ENCODE measurements at regions not wholly inside any gene's neighbourhood (a gene's known extent, or its start where the extent isn't known, plus 50 kb on each side); places are given as distances from the start of the nearest gene placed in this dataset.
"Not testable (repeated sequence)": the region's sequence is repeated elsewhere in the genome, so short reads cannot be mapped to it uniquely, and the experiment has no call there.

- DNase-seq (ENCODE audit: low spot score) = no peak
These were observed 82.5 kb upstream of the TMEM178A start for GRCh38 chr2:39583213-39583612.

DNA sequence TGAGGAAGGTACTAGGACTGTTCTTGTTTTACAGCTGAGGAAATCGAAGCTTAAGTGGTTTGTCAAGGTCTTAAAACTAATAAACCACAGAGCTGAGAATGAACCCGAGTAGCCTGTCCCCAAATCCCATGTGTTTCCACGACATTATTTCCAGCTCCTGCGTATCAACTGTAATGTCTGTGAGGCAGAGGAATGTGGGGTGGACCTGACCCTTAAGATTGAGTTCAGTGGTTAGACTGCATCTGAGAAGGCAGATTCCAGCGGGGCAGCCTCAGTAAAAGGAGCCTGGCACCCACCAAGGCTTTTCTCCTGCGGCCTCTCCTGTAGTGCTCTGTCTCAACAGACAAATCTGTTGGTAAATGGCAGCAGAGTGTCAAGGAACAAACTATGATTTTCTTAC, 81.9 kb upstream of the TMEM178A start:
- no peak for DNase-seq (ENCODE audit: low spot score)

GRCh38 chr2:39584283-39584965, 81.3 kb upstream of the TMEM178A start:
- DNase-seq (ENCODE audit: low spot score) = no peak

GRCh38 chr2:39585531-39585930, 80.2 kb upstream of the TMEM178A start:
- not testable (repeated sequence) for DNase-seq (ENCODE audit: low spot score)

DNA sequence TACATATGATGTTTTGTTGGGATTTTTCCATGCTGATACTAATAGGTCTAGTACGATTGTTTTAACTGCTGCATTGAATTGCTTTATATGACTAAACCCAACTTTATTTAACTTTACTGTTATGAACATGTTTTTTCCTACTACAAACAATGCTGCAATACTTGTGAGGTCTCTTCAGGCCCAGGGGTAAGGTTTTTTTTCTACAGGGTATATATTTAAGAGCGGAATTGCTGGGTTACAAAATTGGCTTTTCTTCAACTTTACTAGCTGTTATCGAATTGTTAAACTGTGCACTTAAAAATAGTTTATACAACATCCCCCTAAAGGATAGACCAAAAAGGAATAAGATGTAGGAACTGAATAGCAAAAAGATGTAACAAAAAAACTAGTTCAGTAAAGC, 78.5 kb upstream of the TMEM178A start:
- no peak for DNase-seq (ENCODE audit: low spot score)

GRCh38 chr2:39587641-39588040, 78.1 kb upstream of the TMEM178A start:
- DNase-seq (ENCODE audit: low spot score) = no peak

DNA sequence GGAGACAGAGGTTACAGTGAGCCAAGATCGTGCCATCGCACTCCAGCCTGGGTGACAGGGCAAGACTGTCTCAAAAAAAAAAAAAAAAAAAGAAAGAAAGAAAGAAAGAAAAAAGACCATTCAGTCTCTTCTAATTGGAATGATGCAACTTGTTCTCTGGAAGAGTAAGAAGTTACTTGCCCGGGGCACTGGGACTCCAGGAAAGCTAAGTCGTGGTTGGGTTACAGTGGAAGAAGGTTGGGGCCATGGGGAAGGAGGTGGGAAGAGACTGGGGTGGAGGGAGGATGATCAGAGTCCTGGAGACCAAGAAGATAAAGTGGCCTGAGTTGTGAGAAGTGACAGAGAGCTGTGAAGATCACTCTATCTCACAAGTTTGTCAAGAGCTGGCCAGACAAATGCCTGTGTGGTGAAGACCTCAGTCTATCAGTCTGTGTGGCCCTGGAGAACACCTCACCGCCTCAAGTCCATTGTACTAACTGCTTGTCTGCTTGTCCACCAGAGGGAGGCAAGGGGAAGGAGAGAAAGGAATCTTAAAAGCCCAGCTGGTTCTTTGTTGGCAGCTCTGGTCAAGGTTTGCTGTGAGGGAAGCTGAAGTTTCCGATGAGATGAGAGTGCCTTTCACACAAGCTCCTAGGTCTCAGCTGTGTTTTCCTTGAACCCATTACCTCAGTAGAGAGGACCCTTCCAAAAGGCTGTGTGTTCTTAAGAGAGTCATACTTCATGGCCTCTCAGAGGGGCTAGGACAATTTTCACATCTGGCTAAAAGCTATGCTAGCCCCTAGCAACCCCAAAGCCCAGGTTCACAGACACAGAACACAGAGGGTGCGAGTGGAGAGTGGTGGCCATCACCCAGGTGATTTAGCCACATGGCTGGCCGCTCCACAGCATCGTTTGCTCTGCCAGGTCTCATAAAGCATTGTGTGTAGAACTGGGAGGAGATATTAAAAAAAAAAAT, 72.0 kb upstream of the TMEM178A start:
- DNase-seq (ENCODE audit: low spot score) = no peak

GRCh38 chr2:39595116-39595515, 70.6 kb upstream of the TMEM178A start:
- no peak for DNase-seq (ENCODE audit: low spot score)

- no peak for DNase-seq (ENCODE audit: low spot score)
These were observed 68.4 kb upstream of the TMEM178A start for GRCh38 chr2:39597314-39597713.

DNA sequence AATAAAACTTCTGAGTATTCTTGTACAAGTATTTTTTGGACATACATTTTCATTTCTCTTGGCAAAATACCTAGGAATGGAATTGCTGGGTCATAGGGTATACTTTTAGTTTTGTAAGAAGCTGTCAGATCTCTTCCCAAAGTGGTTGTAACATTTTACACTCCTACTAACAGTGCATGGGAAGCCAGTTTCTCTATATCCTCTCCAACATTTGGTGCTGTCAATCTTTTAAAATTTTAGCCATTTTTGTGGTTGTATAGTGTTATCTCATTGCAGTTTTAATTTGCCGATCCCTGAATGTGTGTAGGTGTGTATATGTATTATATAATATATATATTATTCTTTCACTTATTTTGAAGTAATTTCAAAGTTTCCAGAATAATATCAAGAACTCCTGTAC, 63.1 kb upstream of the TMEM178A start:
- DNase-seq (ENCODE audit: low spot score) = no peak

DNA sequence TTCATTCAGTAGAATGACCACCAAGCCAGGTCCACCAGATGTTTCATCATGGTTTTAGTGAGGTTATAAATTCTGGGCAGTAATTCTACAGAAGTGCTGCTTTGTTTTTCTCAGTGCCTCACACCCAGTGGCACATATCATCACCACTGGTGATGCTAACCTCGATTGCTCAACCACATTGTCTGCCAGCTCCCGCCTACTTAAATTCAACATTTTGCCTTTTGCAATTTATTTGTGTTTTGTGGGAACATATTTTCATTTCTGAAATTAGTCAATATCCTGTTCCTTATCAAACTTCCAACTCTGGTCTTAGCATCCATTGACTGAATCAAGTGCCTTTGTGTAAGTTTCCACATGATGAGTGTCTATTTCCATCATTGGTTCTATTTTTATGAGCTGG, 62.3 kb upstream of the TMEM178A start:
- no peak for DNase-seq (ENCODE audit: low spot score)

GRCh38 chr2:39604866-39605265, 60.9 kb upstream of the TMEM178A start:
- no peak for DNase-seq (ENCODE audit: low spot score)

DNA sequence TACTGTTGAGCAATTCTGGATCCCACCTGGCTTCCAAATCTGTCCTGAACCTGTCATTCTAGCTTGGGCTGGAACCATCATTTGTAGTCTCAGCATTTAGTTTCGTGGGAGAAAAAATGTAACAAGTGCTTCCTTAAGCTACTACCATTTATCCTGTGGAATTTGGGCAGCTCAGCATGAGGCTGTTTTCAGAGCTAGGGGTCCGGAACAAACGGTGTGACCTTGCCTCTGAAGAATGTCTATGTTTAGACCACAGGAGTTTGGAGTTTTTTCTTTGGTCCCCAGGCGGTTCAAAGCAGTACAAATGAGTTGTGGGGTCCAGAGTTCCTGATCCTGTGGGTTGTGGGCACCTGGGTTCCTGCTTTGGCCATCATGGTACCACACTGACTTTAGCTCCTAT, 59.1 kb upstream of the TMEM178A start:
- DNase-seq (ENCODE audit: low spot score) = no peak

DNA sequence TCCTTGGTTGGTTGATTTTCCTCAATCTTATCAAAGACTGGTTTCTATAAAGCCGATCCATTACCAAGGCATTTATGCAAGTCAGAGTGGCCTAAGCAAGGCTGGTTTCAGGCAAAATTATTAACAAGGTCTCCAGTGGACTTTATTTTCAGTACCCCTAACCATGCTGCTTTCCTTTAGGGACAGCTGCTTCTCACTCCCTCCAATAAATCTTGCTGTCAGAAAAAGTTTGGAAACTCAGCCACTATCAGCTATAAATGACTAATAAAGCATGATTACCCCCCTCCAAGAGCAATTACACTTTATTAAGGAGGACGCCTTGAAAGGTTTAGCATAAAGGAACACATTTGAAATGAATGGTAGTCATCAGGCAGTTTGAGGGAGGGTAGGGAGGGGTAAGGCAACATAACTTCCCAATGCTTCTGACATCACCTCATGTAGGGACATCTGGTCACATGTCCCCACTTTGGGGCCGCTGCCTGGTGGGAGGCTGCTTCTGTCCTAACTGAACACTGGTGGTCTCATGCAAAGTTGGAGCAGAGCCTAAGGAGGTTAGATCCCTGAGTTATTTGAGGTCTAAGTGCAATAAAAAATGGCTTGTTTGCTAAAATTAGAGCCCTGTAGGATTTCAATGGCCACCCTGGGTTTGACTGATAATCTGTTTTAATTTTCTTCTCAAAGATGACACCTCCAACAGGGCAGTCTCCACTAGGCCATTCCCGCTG, 58.0 kb upstream of the TMEM178A start:
- no peak for DNase-seq (ENCODE audit: low spot score)

GRCh38 chr2:39608263-39608575, 57.5 kb upstream of the TMEM178A start:
- no peak for DNase-seq (ENCODE audit: low spot score)

DNA sequence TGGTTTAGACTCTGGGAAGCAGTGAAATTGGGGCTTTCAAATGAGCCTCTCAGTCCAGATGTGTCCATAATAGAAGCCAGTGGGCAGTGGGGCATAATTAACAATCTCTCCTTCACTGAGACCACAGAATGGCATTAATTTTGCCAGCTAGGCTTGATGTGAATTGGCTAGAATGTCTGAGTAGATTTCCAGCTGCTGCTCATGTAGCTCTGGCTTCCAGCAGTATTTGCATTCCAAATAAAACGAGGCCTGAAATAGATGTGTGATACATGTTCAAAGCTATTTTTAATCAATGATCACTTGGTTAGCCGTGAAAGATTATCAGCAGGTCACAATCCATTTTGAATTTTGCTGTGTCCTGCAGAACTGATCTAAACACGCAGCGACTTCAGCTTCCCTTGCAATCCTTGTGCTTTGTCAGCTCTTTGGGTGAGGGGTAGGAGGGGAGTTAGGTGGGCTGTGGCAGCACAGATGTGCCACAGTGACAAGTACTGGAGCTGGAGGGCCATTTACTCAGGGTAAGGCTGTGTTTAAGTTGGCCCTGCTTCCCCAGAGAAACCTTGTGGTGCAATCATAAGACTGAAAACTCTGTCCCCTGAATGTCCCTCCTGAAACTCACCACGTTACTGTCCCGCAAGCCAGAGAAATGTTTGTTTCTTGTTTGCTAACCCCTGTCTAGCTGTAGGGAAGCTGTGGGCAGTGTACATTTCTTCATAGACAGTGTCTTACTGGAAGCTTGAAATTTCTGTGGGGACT, 56.9 kb upstream of the TMEM178A start:
- DNase-seq (ENCODE audit: low spot score) = no peak

- no peak for DNase-seq (ENCODE audit: low spot score)
These were observed 55.8 kb upstream of the TMEM178A start for GRCh38 chr2:39609917-39610316.

GRCh38 chr2:39615675-39616074, 50.0 kb upstream of the TMEM178A start:
- no peak for DNase-seq (ENCODE audit: low spot score)

All from germinal center (tissue), 1 donor.